HCT116 (cell line): ENCODE measurements at regions not wholly inside any gene's neighbourhood (a gene's known extent, or its start where the extent isn't known, plus 50 kb on each side); places are given as distances from the start of the nearest gene placed in this dataset.

Source experiments
- ATAC-seq: fragments of 200-7000 bp; cut with Tn5 transposase; 2 replicates; pipeline ENCODE4 v1.9.1; 2020; ENCODE audit warnings: mild to moderate bottlenecking, moderate library complexity
- BruUV-seq: library from RNA; stranded (reverse); fragments of 400-500 nt; replicated peaks from 2 replicates; lab custom pipeline; 2021; lab: Mats Ljungman, UMichigan
- CTCF ChIA-PET: fragments of 300-600 bp; sonication (Branson Sonifier 250); formaldehyde crosslinking; loops from one replicate; lab custom pipeline; 2021; ENCODE audit warnings: antibody characterized with exemption; lab: Charles Lee
- POLR2A ChIA-PET: fragments of 300-600, 350-600 bp; sonication (Branson Sonifier 250); formaldehyde crosslinking; loops from one replicate; lab custom pipeline; 2021; ENCODE audit warnings: antibody characterized with exemption; lab: Charles Lee
- RAD21 ChIA-PET, 2 experiments: fragments of 300-600 bp; sonication (Branson Sonifier 250); formaldehyde crosslinking; loops; one replicate each; lab custom pipeline; 2023; ENCODE audit warnings: low total read pairs in 2 of 2; ENCODE audit not compliant: uncharacterized antibody in 2 of 2, unreplicated experiment in 2 of 2, low non-redundant PET in 1 of 2; lab: Charles Lee
- DNase-seq: peaks from one replicate; pipeline ENCODE4 v3.0.0-alpha.2; 2010; ENCODE audit warnings: low read depth, low spot score
- H2AFZ ChIP-seq: fragments of 200-600 bp; shearing (Covaris generic), sonication (generic); 2 replicates; pipeline ENCODE4 v1.6.1; 2017; ENCODE audit warnings: low read depth, mixed run types, mixed read lengths, antibody characterized with exemption, low read length; ENCODE audit not compliant: poor library complexity, severe bottlenecking
- H3K27ac ChIP-seq: 2 replicates; pipeline ENCODE4 v1.5.1; 2012; ENCODE audit warnings: low read depth, low read length
- H3K27me3 ChIP-seq: fragments of 200-600 bp; sonication (generic); 2 replicates; pipeline ENCODE4 v1.6.1; 2016; ENCODE audit warnings: mixed run types, low read length, mixed read lengths; ENCODE audit not compliant: insufficient read depth
- H3K36me3 ChIP-seq, 2 experiments: fragments of 200-500 bp in 1 of 2; fragments of 200-600 bp in 1 of 2; sonication (Bioruptor generic) in 1 of 2; sonication (generic) in 1 of 2; 2 replicates each; pipeline versions ENCODE4 v1.5.1 to v1.6.1; 2014 to 2016; ENCODE audit warnings: low read length in 2 of 2, inconsistent platforms in 1 of 2, mixed read lengths in 1 of 2, mixed run types in 1 of 2; ENCODE audit not compliant: insufficient read depth in 2 of 2, control insufficient read depth in 1 of 2
- H3K4me1 ChIP-seq, 2 experiments: fragments of 200-600 bp in 1 of 2; sonication (generic) in 1 of 2; 2 replicates each; pipeline versions ENCODE4 v1.5.1 to v1.6.1; 2012 to 2017; ENCODE audit warnings: low read length in 2 of 2, inconsistent platforms in 1 of 2, mild to moderate bottlenecking in 1 of 2, mixed read lengths in 1 of 2, mixed run types in 1 of 2, moderate library complexity in 1 of 2; ENCODE audit not compliant: insufficient read depth in 2 of 2, control insufficient read depth in 1 of 2
- H3K4me2 ChIP-seq: fragments of 200-600 bp; sonication (generic); 2 replicates; pipeline ENCODE4 v1.6.1; 2017; ENCODE audit warnings: mixed run types, low read length, mixed read lengths
- H3K4me3 ChIP-seq, 2 experiments: fragments of 200-600 bp in 1 of 2; sonication (generic) in 1 of 2; replicated peaks in 1 of 2; 2 replicates each; pipeline ENCODE4 v1.5.1; 2011 to 2016; ENCODE audit warnings: low read length in 2 of 2, control low read depth in 1 of 2, low read depth in 1 of 2, mild to moderate bottlenecking in 1 of 2, mixed read lengths in 1 of 2, mixed run types in 1 of 2
- H3K79me2 ChIP-seq: fragments of 200-600 bp; sonication (generic); 2 replicates; pipeline ENCODE4 v1.6.1; 2017; ENCODE audit warnings: mild to moderate bottlenecking, mixed run types, low read length, moderate library complexity, mixed read lengths; ENCODE audit not compliant: insufficient read depth
- H3K9ac ChIP-seq: fragments of 200-600 bp; sonication (generic); 2 replicates; pipeline ENCODE4 v1.6.1; 2016; ENCODE audit warnings: low read length, mixed read lengths
- H3K9me2 ChIP-seq: fragments of 200-600 bp; sonication (generic), shearing (Covaris generic); 2 replicates; pipeline ENCODE4 v1.6.1; 2017; ENCODE audit warnings: mixed run types, mild to moderate bottlenecking, moderate library complexity; ENCODE audit not compliant: insufficient read depth
- H3K9me3 ChIP-seq, 2 experiments: fragments of 200-500 bp in 1 of 2; fragments of 200-600 bp in 1 of 2; sonication (Bioruptor generic) in 1 of 2; sonication (generic) in 1 of 2; 2 replicates each; pipeline ENCODE4 v1.6.1; 2014 to 2017; ENCODE audit warnings: low read length in 2 of 2, mixed read lengths in 2 of 2, inconsistent platforms in 1 of 2, low read depth in 1 of 2, mild to moderate bottlenecking in 1 of 2, mixed run types in 1 of 2, moderate library complexity in 1 of 2; ENCODE audit not compliant: control insufficient read depth in 1 of 2, insufficient read depth in 1 of 2
- H4K20me1 ChIP-seq: fragments of 200-600 bp; sonication (generic), shearing (Covaris generic); 2 replicates; pipeline ENCODE4 v1.6.1; 2017; ENCODE audit warnings: mixed run types, mild to moderate bottlenecking, moderate library complexity; ENCODE audit not compliant: insufficient read depth
- ATF3 ChIP-seq: IDR thresholded peaks from 2 replicates; pipeline ENCODE4 v1.6.1; 2012
- CBX3 ChIP-seq: IDR thresholded peaks from 2 replicates; pipeline ENCODE4 v1.6.1; 2012; ENCODE audit warnings: low read depth
- CEBPB ChIP-seq: IDR thresholded peaks from 2 replicates; pipeline ENCODE4 v1.6.1; 2012; ENCODE audit warnings: low read depth
- EGR1 ChIP-seq: IDR thresholded peaks from 2 replicates; pipeline ENCODE4 v1.6.1; 2012; ENCODE audit warnings: low read depth
- ELF1 ChIP-seq: IDR thresholded peaks from 2 replicates; pipeline ENCODE4 v1.6.1; 2012; ENCODE audit warnings: low read depth, borderline replicate concordance
- EZH2 ChIP-seq: fragments of 200-600 bp; sonication (generic); IDR thresholded peaks from 2 replicates; pipeline ENCODE4 v1.6.1; 2017; ENCODE audit warnings: antibody characterized with exemption, mixed run types
- EZH2phosphoT487 ChIP-seq: fragments of 200-600 bp; IDR thresholded peaks from 2 replicates; pipeline ENCODE4 v1.6.1; 2018; ENCODE audit warnings: antibody characterized with exemption, borderline replicate concordance
- FOSL1 ChIP-seq: IDR thresholded peaks from 2 replicates; pipeline ENCODE4 v1.6.1; 2012; ENCODE audit warnings: low read depth
- JUND ChIP-seq: IDR thresholded peaks from 2 replicates; pipeline ENCODE4 v1.6.1; 2012
- POLR2A ChIP-seq: IDR thresholded peaks from 2 replicates; pipeline ENCODE4 v1.7.0; 2011; ENCODE audit warnings: borderline replicate concordance; ENCODE audit not compliant: insufficient read depth, insufficient read length; ENCODE audit errors: extremely low read depth
- POLR2AphosphoS5 ChIP-seq: IDR thresholded peaks from 2 replicates; pipeline ENCODE4 v1.6.1; 2011; ENCODE audit warnings: mild to moderate bottlenecking, low read depth, low read length, moderate library complexity
- SIN3A ChIP-seq: IDR thresholded peaks from 2 replicates; pipeline ENCODE4 v1.6.1; 2012; ENCODE audit warnings: low read depth
- SRF ChIP-seq: IDR thresholded peaks from 2 replicates; pipeline ENCODE4 v1.6.1; 2012; ENCODE audit warnings: low read depth
- TCF7L2 ChIP-seq: IDR thresholded peaks from 2 replicates; pipeline ENCODE4 v1.7.0; 2011; ENCODE audit warnings: borderline replicate concordance, inconsistent platforms; ENCODE audit not compliant: insufficient read depth, insufficient read length; ENCODE audit errors: extremely low read depth
- YY1 ChIP-seq: IDR thresholded peaks from 2 replicates; pipeline ENCODE4 v1.6.1; 2011; ENCODE audit warnings: low read length, low read depth, moderate library complexity, mild to moderate bottlenecking; ENCODE audit not compliant: insufficient replicate concordance; ENCODE audit errors: extremely low read depth
- ZFX ChIP-seq: fragments of 450-650 bp; IDR thresholded peaks from 2 replicates; pipeline ENCODE4 v1.6.1; 2017
- intact Hi-C: fragments of 100-400 bp; cut with micrococcal nuclease; formaldehyde crosslinking; loops from 2 replicates; pipeline ENCODE4 v1.10.0; 2022
- TF ChIP-seq, protein P1 (sequence below): IDR thresholded peaks from 2 replicates; pipeline ENCODE4 v1.6.1; 2012
- TF ChIP-seq, protein P2 (sequence below): IDR thresholded peaks from 2 replicates; pipeline ENCODE4 v1.6.1; 2012; ENCODE audit warnings: low read depth

DNA sequence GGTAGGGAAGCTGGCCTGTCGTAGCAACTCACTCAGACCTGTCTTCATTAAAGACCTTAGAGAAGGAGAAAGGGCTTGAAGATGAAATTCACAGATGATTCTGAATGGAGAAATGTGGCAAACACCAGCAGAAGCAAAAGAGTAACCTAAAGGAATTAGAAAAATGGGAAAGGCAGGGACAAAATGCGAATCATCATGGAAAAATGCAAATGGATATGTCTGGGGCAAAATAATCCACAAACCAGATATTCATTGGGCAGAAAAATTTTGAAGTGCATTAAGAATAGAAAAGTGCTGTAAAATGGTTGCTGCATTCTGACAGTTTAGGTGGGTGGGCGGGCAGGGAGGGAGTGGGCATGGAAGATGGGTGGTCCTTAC, 156.9 kb upstream of the RASGRP1 start:
- H3K4me1 ChIP-seq = no peaks in the 10 kb centered on the region
- CTCF ChIA-PET = no interaction called here
- H3K27me3 ChIP-seq = no peaks in the 10 kb centered on the region
- ATAC-seq (no peak), DNase-seq (no peak)
- no TSS peak for BruUV-seq
- no peak overlapping the region for H3K4me2 ChIP-seq
- no peak overlapping the region for H3K27ac ChIP-seq
- H4K20me1 ChIP-seq = no peaks in the 10 kb centered on the region; the same call in 1 of the 2 replicates
- RAD21 ChIA-PET = no interaction called here
- H3K79me2 ChIP-seq = no peaks in the 10 kb centered on the region
- no peak overlapping the region for H2AFZ ChIP-seq
- H3K9ac ChIP-seq = no peak overlapping the region
- no peak for TF ChIP-seq POLR2A
- no peak for TF ChIP-seq EZH2phosphoT487
- TF ChIP-seq EZH2 = no peak
- no peak for TF ChIP-seq JUND
- no peak for TF ChIP-seq CBX3
- TF ChIP-seq ATF3 = no peak
- no peak for TF ChIP-seq ZFX
- TF ChIP-seq ELF1 = no peak
- TF ChIP-seq SIN3A = no peak
- TF ChIP-seq, protein P1, sequence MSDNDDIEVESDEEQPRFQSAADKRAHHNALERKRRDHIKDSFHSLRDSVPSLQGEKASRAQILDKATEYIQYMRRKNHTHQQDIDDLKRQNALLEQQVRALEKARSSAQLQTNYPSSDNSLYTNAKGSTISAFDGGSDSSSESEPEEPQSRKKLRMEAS = no peak
- TF ChIP-seq, protein P2, sequence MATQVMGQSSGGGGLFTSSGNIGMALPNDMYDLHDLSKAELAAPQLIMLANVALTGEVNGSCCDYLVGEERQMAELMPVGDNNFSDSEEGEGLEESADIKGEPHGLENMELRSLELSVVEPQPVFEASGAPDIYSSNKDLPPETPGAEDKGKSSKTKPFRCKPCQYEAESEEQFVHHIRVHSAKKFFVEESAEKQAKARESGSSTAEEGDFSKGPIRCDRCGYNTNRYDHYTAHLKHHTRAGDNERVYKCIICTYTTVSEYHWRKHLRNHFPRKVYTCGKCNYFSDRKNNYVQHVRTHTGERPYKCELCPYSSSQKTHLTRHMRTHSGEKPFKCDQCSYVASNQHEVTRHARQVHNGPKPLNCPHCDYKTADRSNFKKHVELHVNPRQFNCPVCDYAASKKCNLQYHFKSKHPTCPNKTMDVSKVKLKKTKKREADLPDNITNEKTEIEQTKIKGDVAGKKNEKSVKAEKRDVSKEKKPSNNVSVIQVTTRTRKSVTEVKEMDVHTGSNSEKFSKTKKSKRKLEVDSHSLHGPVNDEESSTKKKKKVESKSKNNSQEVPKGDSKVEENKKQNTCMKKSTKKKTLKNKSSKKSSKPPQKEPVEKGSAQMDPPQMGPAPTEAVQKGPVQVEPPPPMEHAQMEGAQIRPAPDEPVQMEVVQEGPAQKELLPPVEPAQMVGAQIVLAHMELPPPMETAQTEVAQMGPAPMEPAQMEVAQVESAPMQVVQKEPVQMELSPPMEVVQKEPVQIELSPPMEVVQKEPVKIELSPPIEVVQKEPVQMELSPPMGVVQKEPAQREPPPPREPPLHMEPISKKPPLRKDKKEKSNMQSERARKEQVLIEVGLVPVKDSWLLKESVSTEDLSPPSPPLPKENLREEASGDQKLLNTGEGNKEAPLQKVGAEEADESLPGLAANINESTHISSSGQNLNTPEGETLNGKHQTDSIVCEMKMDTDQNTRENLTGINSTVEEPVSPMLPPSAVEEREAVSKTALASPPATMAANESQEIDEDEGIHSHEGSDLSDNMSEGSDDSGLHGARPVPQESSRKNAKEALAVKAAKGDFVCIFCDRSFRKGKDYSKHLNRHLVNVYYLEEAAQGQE = no peak
- TF ChIP-seq EGR1 = no peak
- no peak for TF ChIP-seq FOSL1
- no peak for TF ChIP-seq SRF
- TF ChIP-seq POLR2AphosphoS5 = no peak
- no peak for TF ChIP-seq TCF7L2
- no peak for TF ChIP-seq YY1
- no peak for TF ChIP-seq CEBPB
- POLR2A ChIA-PET = no interaction called here
- H3K9me3 ChIP-seq = no peaks in the 10 kb centered on the region
- H3K36me3 ChIP-seq = no peaks in the 10 kb centered on the region
- intact Hi-C loops = no loop called here
- no peaks in the 10 kb centered on the region for H3K9me2 ChIP-seq
- no peak overlapping the region for H3K4me3 ChIP-seq
